ENCODE measurements at regions not wholly inside any gene's neighbourhood (a gene's known extent, or its start where the extent isn't known, plus 50 kb on each side); places are given as distances from the start of the nearest gene placed in this dataset.

- H3K4me3 Mint-ChIP-seq: no peak overlapping the region
- DNase-seq (ENCODE audit: low spot score): no peak
- no peaks in the 10 kb centered on the region for H3K27me3 ChIP-seq
- peaks cover 2% of the 10 kb centered on the region for H3K27me3 Mint-ChIP-seq (ENCODE audit: insufficient read depth, low read depth)
- H3K27ac Mint-ChIP-seq: no peak overlapping the region
- H3K4me1 ChIP-seq: no peaks in the 10 kb centered on the region
- H3K4me2 ChIP-seq: no peak overlapping the region
- no peak overlapping the region for H3K4me3 ChIP-seq
- no peaks in the 10 kb centered on the region for H3K36me3 Mint-ChIP-seq
- H3K9ac ChIP-seq: no peak overlapping the region
- peaks cover 6% of the 10 kb centered on the region for H3K4me1 Mint-ChIP-seq
- no peaks in the 10 kb centered on the region for H3K9me3 Mint-ChIP-seq
- H3F3A ChIP-seq (ENCODE audit: low read depth): no peaks in the 10 kb centered on the region
- no peaks in the 10 kb centered on the region for H4K20me1 ChIP-seq (ENCODE audit: low read depth)
- H3K9me3 ChIP-seq (ENCODE audit: low read depth): no peaks in the 10 kb centered on the region
- H3K27ac ChIP-seq: no peak overlapping the region
- no peak overlapping the region for H2AFZ ChIP-seq (replicated peaks)
- TF ChIP-seq CTCF (IDR thresholded peaks at IDR 0.05) (no peak), EZH2 (IDR thresholded peaks at IDR 0.05) (no peak), EZH2phosphoT487 (IDR thresholded peaks at IDR 0.05) (no peak)
- H3K79me2 ChIP-seq (ENCODE audit: low read depth): no peaks in the 10 kb centered on the region
- H3K36me3 ChIP-seq: no peaks in the 10 kb centered on the region
Measured at GRCh38 chr9:31023847-31024246, 1360.6 kb upstream of the ACO1 start.

GRCh38 chr9:31027678-31028077 is 1356.8 kb upstream of the ACO1 start:
- Mint-ChIP-seq H3K27ac (no peak overlapping the region), H3K4me1 (peaks cover 34% of the 10 kb centered on the region), H3K36me3 (no peaks in the 10 kb centered on the region), H3K27me3 (ENCODE audit: insufficient read depth, low read depth) (peaks cover 2% of the 10 kb centered on the region), H3K4me3 (no peak overlapping the region), H3K9me3 (no peaks in the 10 kb centered on the region)
- Histone ChIP-seq H3K9me3 (ENCODE audit: low read depth) (no peaks in the 10 kb centered on the region), H3K79me2 (ENCODE audit: low read depth) (no peaks in the 10 kb centered on the region), H3K27me3 (no peaks in the 10 kb centered on the region), H3K4me2 (no peak overlapping the region), H3K9ac (no peak overlapping the region), H3F3A (ENCODE audit: low read depth) (peaks cover 17% of the 10 kb centered on the region), H3K4me1 (peaks cover 22% of the 10 kb centered on the region), H3K36me3 (no peaks in the 10 kb centered on the region), H2AFZ (replicated peaks) (no peak overlapping the region), H4K20me1 (ENCODE audit: low read depth) (no peaks in the 10 kb centered on the region), H3K27ac (no peak overlapping the region), H3K4me3 (no peak overlapping the region)
- DNase-seq (ENCODE audit: low spot score): no peak
- TF ChIP-seq CTCF (IDR thresholded peaks at IDR 0.05) (no peak), EZH2 (IDR thresholded peaks at IDR 0.05) (no peak), EZH2phosphoT487 (IDR thresholded peaks at IDR 0.05) (no peak)

GRCh38 chr9:31028137-31028536 is 1356.3 kb upstream of the ACO1 start:
- no peak overlapping the region for H2AFZ ChIP-seq (replicated peaks)
- H3K27me3 Mint-ChIP-seq (ENCODE audit: insufficient read depth, low read depth): peaks cover 2% of the 10 kb centered on the region
- H3K36me3 Mint-ChIP-seq: no peaks in the 10 kb centered on the region

More at GRCh38 chr9:31028137-31028536, 1356.3 kb upstream of the ACO1 start:
- TF ChIP-seq EZH2 (IDR thresholded peaks at IDR 0.05) (no peak), CTCF (IDR thresholded peaks at IDR 0.05) (no peak), EZH2phosphoT487 (IDR thresholded peaks at IDR 0.05) (no peak)
- no peak for DNase-seq (ENCODE audit: low spot score)
- Mint-ChIP-seq H3K9me3 (no peaks in the 10 kb centered on the region), H3K4me1 (peaks cover 34% of the 10 kb centered on the region), H3K27ac (no peak overlapping the region), H3K4me3 (no peak overlapping the region)
- no peaks in the 10 kb centered on the region for H3K27me3 ChIP-seq
- no peaks in the 10 kb centered on the region for H4K20me1 ChIP-seq (ENCODE audit: low read depth)
- H3K36me3 ChIP-seq: no peaks in the 10 kb centered on the region
- no peak overlapping the region for H3K27ac ChIP-seq
- no peak overlapping the region for H3K4me2 ChIP-seq
- H3F3A ChIP-seq (ENCODE audit: low read depth): peaks cover 17% of the 10 kb centered on the region
- peaks cover 22% of the 10 kb centered on the region for H3K4me1 ChIP-seq
- no peak overlapping the region for H3K9ac ChIP-seq
- no peak overlapping the region for H3K4me3 ChIP-seq
- no peaks in the 10 kb centered on the region for H3K79me2 ChIP-seq (ENCODE audit: low read depth)
- H3K9me3 ChIP-seq (ENCODE audit: low read depth): no peaks in the 10 kb centered on the region

Data from neural progenitor cell (in vitro differentiated cells).